MM.1S (cell line): ENCODE measurements at regions not wholly inside any gene's neighbourhood (a gene's known extent, or its start where the extent isn't known, plus 50 kb on each side); places are given as distances from the start of the nearest gene placed in this dataset.

ENCODE experiments used
- CTCF ChIP-seq: fragments of 300-600 bp; sonication (generic); IDR thresholded peaks from 2 replicates; pipeline ENCODE4 v1.5.1; 2016; ENCODE audit warnings: antibody characterized with exemption, low read length, mixed read lengths
- EZH2 ChIP-seq: fragments of 300-600 bp; sonication (generic); optimal IDR thresholded peaks from 2 replicates; pipeline ENCODE3; 2017; ENCODE audit warnings: low read depth, mild to moderate bottlenecking, antibody characterized with exemption, low read length, mixed read lengths
- EZH2phosphoT487 ChIP-seq: fragments of 300-600 bp; sonication (generic); IDR thresholded peaks from 2 replicates; pipeline ENCODE4 v1.6.1; 2018; ENCODE audit warnings: antibody characterized with exemption, low read length

- TF ChIP-seq CTCF (no peak), EZH2 (no peak), EZH2phosphoT487 (no peak)
Observed at GRCh38 chr2:145168091-145168490, 648.2 kb upstream of the ZEB2 start.
